H1 (cell line): ENCODE measurements at regions not wholly inside any gene's neighbourhood (a gene's known extent, or its start where the extent isn't known, plus 50 kb on each side); places are given as distances from the start of the nearest gene placed in this dataset.

ENCODE experiments used
- CTCF ChIA-PET: fragments of 300-600 bp; sonication (Branson Sonifier 250); formaldehyde crosslinking; loops from one replicate; lab custom pipeline; 2021; ENCODE audit not compliant: partially characterized antibody; lab: Charles Lee
- POLR2A ChIA-PET: fragments of 300-600 bp; sonication (Branson Sonifier 250); formaldehyde crosslinking; loops from one replicate; lab custom pipeline; 2021; ENCODE audit warnings: inconsistent platforms; ENCODE audit not compliant: partially characterized antibody; lab: Charles Lee
- DNase-seq, 2 experiments: peaks; one replicate each; pipeline versions ENCODE4 v3.0.0 to v3.0.0-alpha.2; 2010 to 2022; ENCODE audit warnings: low spot score in 2 of 2, low read depth in 1 of 2, mixed read lengths in 1 of 2
- FAIRE-seq: peaks from 2 replicates; lab custom pipeline; 2011; peaks lifted over from hg19 to GRCh38; lab: Jason Lieb, UNC
- H2AFZ ChIP-seq: 2 replicates; pipeline ENCODE4 v1.8.1; 2012; ENCODE audit warnings: low read length, inconsistent platforms
- H2AK5ac ChIP-seq: 2 replicates; pipeline ENCODE4 v1.6.1; 2013; ENCODE audit warnings: low read depth, low read length
- H2BK120ac ChIP-seq: replicated peaks from 2 replicates; pipeline ENCODE3; 2013; ENCODE audit warnings: low read depth, low read length, inconsistent platforms
- H2BK12ac ChIP-seq: 2 replicates; pipeline ENCODE4 v1.6.1; 2013; ENCODE audit warnings: low read depth, low read length
- H2BK15ac ChIP-seq: 2 replicates; pipeline ENCODE4 v1.6.1; 2013; ENCODE audit warnings: low read length
- H2BK20ac ChIP-seq: 2 replicates; pipeline ENCODE4 v1.6.1; 2013; ENCODE audit warnings: low read length
- H2BK5ac ChIP-seq: 2 replicates; pipeline ENCODE4 v1.6.1; 2013; ENCODE audit warnings: low read depth, low read length
- H3K14ac ChIP-seq: 2 replicates; pipeline ENCODE4 v1.6.1; 2013; ENCODE audit warnings: inconsistent platforms; ENCODE audit not compliant: insufficient read length
- H3K18ac ChIP-seq: 2 replicates; pipeline ENCODE4 v1.6.1; 2013; ENCODE audit warnings: low read length; ENCODE audit errors: extremely low read depth
- H3K23ac ChIP-seq: 2 replicates; pipeline ENCODE4 v1.6.1; 2013; ENCODE audit warnings: inconsistent platforms; ENCODE audit not compliant: insufficient read length
- H3K23me2 ChIP-seq: 2 replicates; pipeline ENCODE4 v1.6.1; 2013; ENCODE audit warnings: low read depth, low read length
- H3K27ac ChIP-seq: 2 replicates; pipeline ENCODE4 v1.6.1; 2011; ENCODE audit warnings: low read depth, low read length, inconsistent platforms
- H3K27me3 ChIP-seq, 4 experiments: replicated peaks in 1 of 4; 1 replicate in 1 of 4; 2 replicates in 3 of 4; pipeline versions ENCODE4 v1.6.1 to v1.8.1; 2011 to 2013; ENCODE audit warnings: low read length in 3 of 4, mild to moderate bottlenecking in 3 of 4, inconsistent platforms in 2 of 4, mixed read lengths in 2 of 4, moderate library complexity in 1 of 4; ENCODE audit not compliant: control insufficient read depth in 3 of 4, insufficient read depth in 3 of 4; ENCODE audit errors: extremely low read depth in 1 of 4
- H3K36me3 ChIP-seq, 4 experiments: 2 replicates each; pipeline versions ENCODE4 v1.6.1 to v1.8.1; 2011 to 2013; ENCODE audit warnings: mild to moderate bottlenecking in 4 of 4, low read length in 3 of 4, moderate library complexity in 2 of 4, control low read depth in 1 of 4, inconsistent platforms in 1 of 4; ENCODE audit not compliant: insufficient read depth in 4 of 4, control insufficient read depth in 2 of 4
- H3K4ac ChIP-seq: replicated peaks from 2 replicates; pipeline ENCODE3; 2013; ENCODE audit warnings: low read length, low read depth, mixed read lengths, inconsistent platforms; ENCODE audit not compliant: insufficient read length
- H3K4me1 ChIP-seq, 4 experiments: replicated peaks in 1 of 4; 1 replicate in 1 of 4; 2 replicates in 3 of 4; pipeline versions ENCODE4 v1.6.1 to v1.8.1; 2011 to 2013; ENCODE audit warnings: low read length in 3 of 4, inconsistent platforms in 2 of 4, mixed read lengths in 1 of 4; ENCODE audit not compliant: insufficient read depth in 4 of 4, control insufficient read depth in 3 of 4
- H3K4me2 ChIP-seq, 2 experiments: 2 replicates each; pipeline versions ENCODE4 v1.6.1 to v1.8.1; 2011 to 2013; ENCODE audit warnings: low read depth in 2 of 2, low read length in 2 of 2, control low read depth in 1 of 2, inconsistent platforms in 1 of 2, mild to moderate bottlenecking in 1 of 2; ENCODE audit not compliant: insufficient read depth in 1 of 2
- H3K4me3 ChIP-seq, 4 experiments: fragments of 200-600, 300-600 bp in 1 of 4; sonication (generic), shearing (Covaris generic), sonication (Bioruptor Twin) in 1 of 4; 2 replicates each; pipeline versions ENCODE4 v1.5.1 to v1.8.1; 2011 to 2016; ENCODE audit warnings: low read length in 4 of 4, low read depth in 3 of 4, control low read depth in 2 of 4, inconsistent platforms in 2 of 4, mild to moderate bottlenecking in 2 of 4, mixed read lengths in 1 of 4, moderate library complexity in 1 of 4; ENCODE audit not compliant: insufficient read depth in 2 of 4; ENCODE audit errors: extremely low read depth in 1 of 4
- H3K56ac ChIP-seq: replicated peaks from 2 replicates; pipeline ENCODE3; 2013; ENCODE audit warnings: low read depth, mild to moderate bottlenecking, mixed read lengths, low read length, inconsistent platforms; ENCODE audit not compliant: insufficient read length
- H3K79me1 ChIP-seq: 2 replicates; pipeline ENCODE4 v1.6.1; 2013; ENCODE audit warnings: low read depth, low read length, control low read depth
- H3K79me2 ChIP-seq, 2 experiments: 2 replicates each; pipeline versions ENCODE4 v1.6.1 to v1.8.1; 2012 to 2013; ENCODE audit warnings: low read length in 2 of 2, mild to moderate bottlenecking in 2 of 2, inconsistent platforms in 1 of 2; ENCODE audit not compliant: insufficient read depth in 2 of 2, control insufficient read depth in 1 of 2
- H3K9ac ChIP-seq, 4 experiments: replicated peaks in 1 of 4; 1 replicate in 1 of 4; 2 replicates in 3 of 4; pipeline versions ENCODE4 v1.6.1 to v1.8.1; 2011 to 2013; ENCODE audit warnings: low read depth in 3 of 4, low read length in 3 of 4, control low read depth in 2 of 4, mild to moderate bottlenecking in 2 of 4, moderate library complexity in 2 of 4, inconsistent platforms in 1 of 4; ENCODE audit errors: extremely low read depth in 1 of 4
- H3K9me3 ChIP-seq, 2 experiments: 2 replicates each; pipeline versions ENCODE4 v1.6.1 to v1.8.1; 2012 to 2013; ENCODE audit warnings: mild to moderate bottlenecking in 2 of 2, moderate library complexity in 2 of 2, control low read depth in 1 of 2, inconsistent platforms in 1 of 2, low read depth in 1 of 2, low read length in 1 of 2, mixed read lengths in 1 of 2; ENCODE audit not compliant: insufficient read depth in 2 of 2
- H4K20me1 ChIP-seq, 2 experiments: replicated peaks in 1 of 2; 2 replicates each; pipeline versions ENCODE3 to v1.8.1; 2011 to 2013; ENCODE audit warnings: inconsistent platforms in 2 of 2, low read length in 2 of 2, mild to moderate bottlenecking in 1 of 2; ENCODE audit not compliant: insufficient read depth in 2 of 2, control insufficient read depth in 1 of 2
- H4K5ac ChIP-seq: 2 replicates; pipeline ENCODE4 v1.6.1; 2013; ENCODE audit warnings: low read length, low read depth, mixed read lengths, inconsistent platforms; ENCODE audit not compliant: insufficient read length
- H4K8ac ChIP-seq: 2 replicates; pipeline ENCODE4 v1.8.0; 2013; ENCODE audit warnings: mild to moderate bottlenecking, moderate library complexity, low read length, inconsistent platforms; ENCODE audit not compliant: insufficient read depth; ENCODE audit errors: extremely low read depth
- H4K91ac ChIP-seq: replicated peaks from 2 replicates; pipeline ENCODE3; 2013; ENCODE audit warnings: low read length, mixed read lengths, inconsistent platforms; ENCODE audit not compliant: insufficient read length
- BCL11A ChIP-seq, 2 experiments: IDR thresholded peaks; one replicate each; pipeline ENCODE4 v1.6.1; 2011; ENCODE audit warnings: low read depth in 2 of 2, low read length in 2 of 2, mild to moderate bottlenecking in 2 of 2
- CBX5 ChIP-seq: fragments of 300-800, 300-1000 bp; sonication (generic); IDR thresholded peaks from 2 replicates; pipeline ENCODE4 v1.7.1; 2016; ENCODE audit warnings: antibody characterized with exemption, low read length, low read depth
- CTBP2 ChIP-seq: IDR thresholded peaks from 2 replicates; pipeline ENCODE4 v1.7.0; 2011; ENCODE audit warnings: borderline replicate concordance, mild to moderate bottlenecking, moderate library complexity, mixed read lengths, low read length; ENCODE audit not compliant: insufficient read depth, insufficient read length
- EGR1 ChIP-seq: IDR thresholded peaks from 2 replicates; pipeline ENCODE4 v1.6.1; 2011; ENCODE audit warnings: low read depth, low read length, borderline replicate concordance
- GTF2F1 ChIP-seq: IDR thresholded peaks from 2 replicates; pipeline ENCODE4 v1.6.1; 2012; ENCODE audit warnings: low read depth, low read length, improper control_type of control experiment, borderline replicate concordance
- KDM1A ChIP-seq: fragments of 200-600, 300-600 bp; sonication (generic); IDR thresholded peaks from 2 replicates; pipeline ENCODE4 v1.7.1; 2016; ENCODE audit warnings: mild to moderate bottlenecking, low read length, borderline replicate concordance
- MAX ChIP-seq: IDR thresholded peaks from 2 replicates; pipeline ENCODE4 v1.6.1; 2012; ENCODE audit warnings: inconsistent platforms
- NANOG ChIP-seq: IDR thresholded peaks from 2 replicates; pipeline ENCODE4 v1.6.1; 2011; ENCODE audit warnings: low read length, low read depth, mild to moderate bottlenecking, inconsistent platforms; ENCODE audit not compliant: insufficient read depth, poor library complexity, severe bottlenecking
- PHF8 ChIP-seq: fragments of 200-600 bp; sonication (generic); conservative IDR thresholded peaks from 2 replicates; pipeline ENCODE4 v1.7.1; 2012; ENCODE audit warnings: low read depth, mild to moderate bottlenecking, inconsistent platforms, low read length, moderate library complexity
- POLR2AphosphoS5 ChIP-seq: IDR thresholded peaks from 2 replicates; pipeline ENCODE4 v1.6.1; 2011; ENCODE audit warnings: low read depth, low read length
- RAD21 ChIP-seq, 2 experiments: IDR thresholded peaks in 1 of 2; conservative IDR thresholded peaks in 1 of 2; 2 replicates each; pipeline ENCODE4 v1.6.1; 2011; ENCODE audit warnings: low read depth in 2 of 2, low read length in 2 of 2, improper control_type of control experiment in 1 of 2, inconsistent platforms in 1 of 2, mild to moderate bottlenecking in 1 of 2, moderate library complexity in 1 of 2
- RFX5 ChIP-seq: IDR thresholded peaks from 2 replicates; pipeline ENCODE4 v1.6.1; 2011; ENCODE audit warnings: low read depth, low read length, improper control_type of control experiment, borderline replicate concordance
- TAF1 ChIP-seq: IDR thresholded peaks from 2 replicates; pipeline ENCODE4 v1.6.1; 2011; ENCODE audit warnings: mild to moderate bottlenecking, low read depth, low read length
- TCF12 ChIP-seq: IDR thresholded peaks from 2 replicates; pipeline ENCODE4 v1.6.1; 2011; ENCODE audit warnings: low read depth, mild to moderate bottlenecking, low read length
- YY1 ChIP-seq: IDR thresholded peaks from 2 replicates; pipeline ENCODE4 v1.6.1; 2011; ENCODE audit warnings: low read depth, mild to moderate bottlenecking, low read length
- WGBS, 2 experiments: shearing (Covaris generic) in 1 of 2; methylation state at CpG; one replicate each; pipeline versions ENCODE4 v1.1.6 to v1.1.7; 2013 to 2015; ENCODE audit warnings: low lambda C conversion rate in 2 of 2, mixed read lengths in 2 of 2, inconsistent platforms in 1 of 2, low coverage in 1 of 2, missing lambda C conversion rate in 1 of 2; ENCODE audit not compliant: insufficient replicate concordance in 2 of 2, insufficient coverage in 1 of 2, insufficient read length in 1 of 2; ENCODE audit errors: extremely low coverage in 1 of 2, missing lambda C conversion rate in 1 of 2; 5-methylcytosine and 5-hydroxymethylcytosine counted together

GRCh38 chr16:86960266-86960665 lies 356.9 kb downstream of the C16orf95 start:
- Histone ChIP-seq H2AFZ (no peak overlapping the region), H4K91ac (no peak overlapping the region), H3K4me3 (no peak overlapping the region), H3K4ac (no peak overlapping the region), H3K23me2 (no peaks in the 10 kb centered on the region), H3K4me2 (no peak overlapping the region), H2BK5ac (no peak overlapping the region), H4K5ac (no peak overlapping the region), H2BK20ac (no peak overlapping the region), H3K9me3 (no peaks in the 10 kb centered on the region), H2BK15ac (no peak overlapping the region), H4K8ac (no peak overlapping the region), H2BK12ac (no peak overlapping the region), H3K4me1 (peaks cover 0 to 2% (median 0%) of the 10 kb centered on the region in 4 experiments; a peak in 2 of 7 replicates), H2AK5ac (no peak overlapping the region), H3K56ac (no peak overlapping the region), H3K23ac (no peak overlapping the region), H2BK120ac (no peak overlapping the region), H3K18ac (no peak overlapping the region), H3K9ac (no peak overlapping the region), H3K14ac (no peak overlapping the region), H3K36me3 (no peaks in the 10 kb centered on the region), H3K27ac (no peak overlapping the region), H3K79me2 (no peaks in the 10 kb centered on the region), H4K20me1 (no peaks in the 10 kb centered on the region), H3K27me3 (no peaks in the 10 kb centered on the region; a peak in 1 of 7 replicates), H3K79me1 (no peaks in the 10 kb centered on the region)
- POLR2A ChIA-PET = no interaction called here
- TF ChIP-seq TCF12 (no peak), CBX5 (no peak), NANOG (no peak), RAD21 (IDR thresholded peaks at IDR 0.05 in 1 of 2, conservative IDR thresholded peaks at IDR 0.05 in 1 of 2; ENCODE audit: low read depth in 2 of 2, low read length in 2 of 2) (no peak), KDM1A (no peak), CTBP2 (no peak), EGR1 (no peak), BCL11A (IDR thresholded peaks at IDR 0.05; ENCODE audit: low read depth in 2 of 2, low read length in 2 of 2) (no peak), RFX5 (no peak), MAX (no peak), GTF2F1 (no peak), PHF8 (no peak), TAF1 (no peak), POLR2AphosphoS5 (no peak), YY1 (no peak)
- 75% methylated on average over 10 of the region's 10 CpGs; no CpG with 5 or more reads in 1 of the 2 experiments for WGBS, 2 experiments
- FAIRE-seq (no peak), DNase-seq (no peak)
- CTCF ChIA-PET = interaction anchor here (0.9 to 3.2 kb wide), 4 partner anchors 11 to 397 kb away, joined by 3 to 10 read pairs (median 4); no protein-coding TSS in a partner anchor
